ENCODE measurements at regions not wholly inside any gene's neighbourhood (a gene's known extent, or its start where the extent isn't known, plus 50 kb on each side); places are given as distances from the start of the nearest gene placed in this dataset.

- TF ChIP-seq EP300 (IDR thresholded peaks at IDR 0.05) = no peak
- TF ChIP-seq POLR2A (IDR thresholded peaks at IDR 0.05) = no peak
- TF ChIP-seq, protein P1, sequence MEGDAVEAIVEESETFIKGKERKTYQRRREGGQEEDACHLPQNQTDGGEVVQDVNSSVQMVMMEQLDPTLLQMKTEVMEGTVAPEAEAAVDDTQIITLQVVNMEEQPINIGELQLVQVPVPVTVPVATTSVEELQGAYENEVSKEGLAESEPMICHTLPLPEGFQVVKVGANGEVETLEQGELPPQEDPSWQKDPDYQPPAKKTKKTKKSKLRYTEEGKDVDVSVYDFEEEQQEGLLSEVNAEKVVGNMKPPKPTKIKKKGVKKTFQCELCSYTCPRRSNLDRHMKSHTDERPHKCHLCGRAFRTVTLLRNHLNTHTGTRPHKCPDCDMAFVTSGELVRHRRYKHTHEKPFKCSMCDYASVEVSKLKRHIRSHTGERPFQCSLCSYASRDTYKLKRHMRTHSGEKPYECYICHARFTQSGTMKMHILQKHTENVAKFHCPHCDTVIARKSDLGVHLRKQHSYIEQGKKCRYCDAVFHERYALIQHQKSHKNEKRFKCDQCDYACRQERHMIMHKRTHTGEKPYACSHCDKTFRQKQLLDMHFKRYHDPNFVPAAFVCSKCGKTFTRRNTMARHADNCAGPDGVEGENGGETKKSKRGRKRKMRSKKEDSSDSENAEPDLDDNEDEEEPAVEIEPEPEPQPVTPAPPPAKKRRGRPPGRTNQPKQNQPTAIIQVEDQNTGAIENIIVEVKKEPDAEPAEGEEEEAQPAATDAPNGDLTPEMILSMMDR (IDR thresholded peaks at IDR 0.05) = no peak
Observed at GRCh38 chr9:13432904-13433303, 153.4 kb upstream of the MPDZ start.
